ENCODE measurements at regions not wholly inside any gene's neighbourhood (a gene's known extent, or its start where the extent isn't known, plus 50 kb on each side); places are given as distances from the start of the nearest gene placed in this dataset.

- Mint-ChIP-seq H3K27me3 (ENCODE audit: insufficient read depth, low read depth, poor library complexity) (no peaks in the 10 kb centered on the region), H3K4me1 (no peaks in the 10 kb centered on the region), H3K4me3 (no peak overlapping the region), H3K27ac (no peak overlapping the region), H3K36me3 (ENCODE audit: low read depth) (no peaks in the 10 kb centered on the region), H3K9me3 (no peaks in the 10 kb centered on the region)
- Histone ChIP-seq H4K20me1 (replicated peaks; ENCODE audit: insufficient read depth) (no peaks in the 10 kb centered on the region), H3K27me3 (ENCODE audit: insufficient read depth) (no peaks in the 10 kb centered on the region), H3K4me1 (ENCODE audit: insufficient read depth) (no peaks in the 10 kb centered on the region), H3K4me3 (no peak overlapping the region), H2AFZ (no peak overlapping the region), H3K27ac (ENCODE audit: low read depth) (no peak overlapping the region), H3K4me2 (no peak overlapping the region), H3F3A (replicated peaks; ENCODE audit: low read depth) (no peaks in the 10 kb centered on the region), H3K79me2 (replicated peaks; ENCODE audit: insufficient read depth) (no peaks in the 10 kb centered on the region), H3K9me2 (ENCODE audit: insufficient read depth) (no peaks in the 10 kb centered on the region), H3K36me3 (ENCODE audit: insufficient read depth) (no peaks in the 10 kb centered on the region)
- TF ChIP-seq EZH2 (IDR thresholded peaks at IDR 0.05; ENCODE audit: low read depth, unreplicated experiment) (no peak), STAT1 (IDR thresholded peaks at IDR 0.05; ENCODE audit: unreplicated experiment) (no peak), REST (IDR thresholded peaks at IDR 0.05; ENCODE audit: unreplicated experiment) (no peak), CTCF (conservative IDR thresholded peaks at IDR 0.05; ENCODE audit: low read depth in 2 of 2) (no peak), NANOG (IDR thresholded peaks at IDR 0.05; ENCODE audit: borderline replicate concordance) (no peak), EZH2phosphoT487 (IDR thresholded peaks at IDR 0.05; ENCODE audit: unreplicated experiment) (no peak), JUNB (IDR thresholded peaks at IDR 0.05; ENCODE audit: unreplicated experiment) (no peak), CREB1 (CRISPR knock-in tag; IDR thresholded peaks at IDR 0.05; ENCODE audit: low read depth) (no peak), ETS1 (IDR thresholded peaks at IDR 0.05) (no peak), ZNF462 (CRISPR knock-in tag; IDR thresholded peaks at IDR 0.05) (no peak), ZNF114 (CRISPR knock-in tag; IDR thresholded peaks at IDR 0.05) (no peak)
- no peak for DNase-seq (ENCODE audit: low spot score)
- no peak for ATAC-seq
Observed at GRCh38 chr4:134883831-134884449, 682.4 kb upstream of the PABPC4L start.
